SK-N-SH (cell line): ENCODE measurements at regions not wholly inside any gene's neighbourhood (a gene's known extent, or its start where the extent isn't known, plus 50 kb on each side); places are given as distances from the start of the nearest gene placed in this dataset.

Experiments used
- CTCF ChIA-PET: fragments of 300-600, 350-600 bp; formaldehyde crosslinking; extraction: SDS; loops from one replicate; lab custom pipeline; 2021; lab: Yijun Ruan, JAX
- POLR2A ChIA-PET: fragments of 350-600 bp; sonication (Branson Sonifier 250); formaldehyde crosslinking; extraction: SDS; loops from one replicate; lab custom pipeline; 2020; ENCODE audit warnings: antibody characterized with exemption, inconsistent platforms; lab: Yijun Ruan, JAX
- DNase-seq: peaks from one replicate; pipeline ENCODE4 v3.0.0; 2012
- H2AFZ ChIP-seq: fragments of 200-600 bp; sonication (generic); 2 replicates; pipeline ENCODE4 v1.8.1; 2016; ENCODE audit warnings: antibody characterized with exemption, mild to moderate bottlenecking, low read depth
- H3F3A ChIP-seq: fragments of 200-600 bp; sonication (generic); replicated peaks from 2 replicates; pipeline ENCODE3; 2016; ENCODE audit warnings: antibody characterized with exemption, mild to moderate bottlenecking; ENCODE audit not compliant: insufficient read depth
- H3K27ac ChIP-seq, 2 experiments: fragments of 200-500 bp in 1 of 2; fragments of 200-600 bp in 1 of 2; sonication (Bioruptor generic) in 1 of 2; sonication (generic), shearing (Covaris generic) in 1 of 2; 2 replicates each; pipeline versions ENCODE4 v1.5.1 to v1.6.1; 2014 to 2016; ENCODE audit warnings: low read depth in 2 of 2, inconsistent platforms in 1 of 2, low read length in 1 of 2, mild to moderate bottlenecking in 1 of 2, mixed read lengths in 1 of 2
- H3K27me3 ChIP-seq: fragments of 200-600 bp; sonication (generic), shearing (Covaris generic); 2 replicates; pipeline ENCODE4 v1.6.1; 2016; ENCODE audit warnings: mixed run types; ENCODE audit not compliant: insufficient read depth
- H3K36me3 ChIP-seq, 2 experiments: fragments of 200-500 bp in 1 of 2; fragments of 200-600 bp in 1 of 2; sonication (Bioruptor generic) in 1 of 2; sonication (generic) in 1 of 2; replicated peaks in 1 of 2; 2 replicates each; pipeline versions ENCODE3 to v1.5.1; 2014 to 2016; ENCODE audit warnings: low read length in 1 of 2, mild to moderate bottlenecking in 1 of 2; ENCODE audit not compliant: insufficient read depth in 2 of 2, control insufficient read depth in 1 of 2
- H3K4me1 ChIP-seq, 2 experiments: fragments of 200-500 bp in 1 of 2; fragments of 200-600 bp in 1 of 2; sonication (Bioruptor generic) in 1 of 2; sonication (generic), shearing (Covaris generic) in 1 of 2; 2 replicates each; pipeline versions ENCODE4 v1.5.1 to v1.6.1; 2014 to 2016; ENCODE audit warnings: low read depth in 1 of 2, low read length in 1 of 2, mixed run types in 1 of 2; ENCODE audit not compliant: insufficient read depth in 2 of 2, control insufficient read depth in 1 of 2
- H3K4me2 ChIP-seq: fragments of 200-600 bp; sonication (generic), shearing (Covaris generic); 2 replicates; pipeline ENCODE4 v1.6.1; 2017; ENCODE audit warnings: mixed run types
- H3K4me3 ChIP-seq, 2 experiments: fragments of 200-500 bp in 1 of 2; fragments of 200-600 bp in 1 of 2; sonication (Bioruptor generic) in 1 of 2; sonication (generic), shearing (Covaris generic) in 1 of 2; 2 replicates each; pipeline versions ENCODE4 v1.5.1 to v1.8.1; 2014 to 2016; ENCODE audit warnings: low read depth in 2 of 2, inconsistent platforms in 1 of 2, low read length in 1 of 2, mild to moderate bottlenecking in 1 of 2, mixed read lengths in 1 of 2, moderate library complexity in 1 of 2
- H3K79me2 ChIP-seq: fragments of 200-600 bp; sonication (generic); 2 replicates; pipeline ENCODE4 v1.8.1; 2017; ENCODE audit warnings: mild to moderate bottlenecking; ENCODE audit not compliant: insufficient read depth
- H3K9ac ChIP-seq: fragments of 200-600 bp; sonication (generic); 2 replicates; pipeline ENCODE4 v1.6.1; 2017; ENCODE audit warnings: mixed run types
- H3K9me2 ChIP-seq: fragments of 200-600 bp; sonication (generic); 2 replicates; pipeline ENCODE4 v1.6.1; 2017; ENCODE audit warnings: mixed run types
- H3K9me3 ChIP-seq: fragments of 200-600 bp; sonication (generic); 2 replicates; pipeline ENCODE4 v1.6.1; 2017; ENCODE audit warnings: mixed run types, mild to moderate bottlenecking, moderate library complexity
- H4K20me1 ChIP-seq: fragments of 200-600 bp; sonication (generic); 2 replicates; pipeline ENCODE4 v1.6.1; 2017; ENCODE audit warnings: mild to moderate bottlenecking, mixed run types; ENCODE audit not compliant: insufficient read depth
- CTCF ChIP-seq: fragments of 200-600 bp; sonication (generic); IDR thresholded peaks from 2 replicates; pipeline ENCODE4 v1.6.1; 2017; ENCODE audit warnings: antibody characterized with exemption, mild to moderate bottlenecking, moderate library complexity
- ELF1 ChIP-seq: IDR thresholded peaks from 2 replicates; pipeline ENCODE4 v1.4.0; 2012
- EP300 ChIP-seq, 2 experiments: IDR thresholded peaks; 2 replicates each; pipeline versions ENCODE4 v1.4.0 to v1.6.1; 2012; ENCODE audit warnings: borderline replicate concordance in 1 of 2, low read depth in 1 of 2, low read length in 1 of 2
- FOSL2 ChIP-seq: IDR thresholded peaks from 2 replicates; pipeline ENCODE4 v1.4.0; 2012; ENCODE audit warnings: low read depth, mild to moderate bottlenecking, moderate library complexity, borderline replicate concordance
- FOXM1 ChIP-seq: IDR thresholded peaks from 2 replicates; pipeline ENCODE4 v1.4.0; 2012; ENCODE audit warnings: low read depth, mild to moderate bottlenecking
- GABPA ChIP-seq: IDR thresholded peaks from 2 replicates; pipeline ENCODE4 v1.4.0; 2012; ENCODE audit warnings: low read depth, mild to moderate bottlenecking
- GATA2 ChIP-seq: sonication (generic); formaldehyde crosslinking; IDR thresholded peaks from 2 replicates; pipeline ENCODE4 v1.5.0; 2020; ENCODE audit warnings: mild to moderate bottlenecking, missing genetic modification reagents
- JUND ChIP-seq: IDR thresholded peaks from 2 replicates; pipeline ENCODE4 v1.4.0; 2012
- MAX ChIP-seq: IDR thresholded peaks from 2 replicates; pipeline ENCODE4 v1.4.0; 2012; ENCODE audit warnings: low read depth
- MEF2A ChIP-seq: IDR thresholded peaks from 2 replicates; pipeline ENCODE4 v1.4.0; 2012; ENCODE audit warnings: low read depth, borderline replicate concordance
- NRF1 ChIP-seq: IDR thresholded peaks from 2 replicates; pipeline ENCODE4 v1.6.1; 2012; ENCODE audit warnings: low read depth, mild to moderate bottlenecking, low read length
- RAD21 ChIP-seq: IDR thresholded peaks from 2 replicates; pipeline ENCODE4 v1.6.1; 2012; ENCODE audit warnings: mild to moderate bottlenecking, low read length
- RXRA ChIP-seq: IDR thresholded peaks from 2 replicates; pipeline ENCODE4 v1.4.0; 2012; ENCODE audit warnings: low read depth, mild to moderate bottlenecking, borderline replicate concordance
- TCF12 ChIP-seq: IDR thresholded peaks from 2 replicates; pipeline ENCODE4 v1.4.0; 2012
- TEAD4 ChIP-seq: IDR thresholded peaks from 2 replicates; pipeline ENCODE4 v1.4.0; 2012; ENCODE audit warnings: mild to moderate bottlenecking, borderline replicate concordance; ENCODE audit not compliant: insufficient read depth
- WGBS: methylation state at CpG from one replicate; pipeline ENCODE4 v1.1.6; 2017; ENCODE audit warnings: low lambda C conversion rate; 5-methylcytosine and 5-hydroxymethylcytosine counted together
- TF ChIP-seq, protein P1 (sequence below): fragments of 150-350 bp; IDR thresholded peaks from 2 replicates; pipeline ENCODE4 v1.6.1; 2017; ENCODE audit warnings: antibody characterized with exemption, low read length, low read depth, borderline replicate concordance
- TF ChIP-seq, protein P2 (sequence below): IDR thresholded peaks from 2 replicates; pipeline ENCODE4; 2012

DNA sequence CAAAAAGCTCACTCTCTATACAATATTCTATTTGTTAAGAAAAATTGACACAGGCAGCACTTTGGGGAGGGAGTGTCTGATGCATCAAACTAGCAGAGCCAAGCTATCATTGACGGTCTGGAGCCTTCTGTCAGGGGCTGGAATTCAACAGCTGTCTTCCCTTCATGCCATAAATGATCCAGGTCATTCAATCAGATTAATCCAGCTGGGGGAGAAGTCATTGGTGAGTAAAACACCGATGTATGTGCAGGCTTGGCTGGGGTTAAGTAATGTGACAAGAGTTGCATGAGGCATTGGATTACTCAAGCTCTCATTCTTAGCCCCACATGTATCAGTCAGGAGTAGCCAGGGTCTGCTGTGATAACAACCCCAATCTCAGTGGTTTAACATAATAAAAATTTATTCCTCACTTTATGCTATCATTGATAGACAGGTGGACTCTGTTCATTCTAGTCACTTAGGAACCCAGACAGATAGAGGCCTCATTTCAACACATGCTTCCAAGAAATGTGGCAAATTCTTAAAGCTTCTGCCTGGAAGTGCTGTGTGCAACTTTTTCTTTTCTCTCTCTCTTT, 118.1 kb upstream of the GADD45A start:
- ChIA-PET CTCF (interaction anchor here (0.8 to 8.7 kb wide), 5 partner anchors 8 to 194 kb away, joined by 3 to 49 read pairs (median 6); no protein-coding TSS in a partner anchor), POLR2A (no interaction called here)
- H3F3A ChIP-seq = peaks cover 13% of the 10 kb centered on the region
- no peak overlapping the region for H3K4me2 ChIP-seq
- H3K9me3 ChIP-seq = no peaks in the 10 kb centered on the region
- no peaks in the 10 kb centered on the region for H3K36me3 ChIP-seq
- no peaks in the 10 kb centered on the region for H3K27me3 ChIP-seq
- no peak overlapping the region for H3K27ac ChIP-seq
- H2AFZ ChIP-seq = no peak overlapping the region
- TF ChIP-seq GATA2 = no peak
- TF ChIP-seq, protein P1, sequence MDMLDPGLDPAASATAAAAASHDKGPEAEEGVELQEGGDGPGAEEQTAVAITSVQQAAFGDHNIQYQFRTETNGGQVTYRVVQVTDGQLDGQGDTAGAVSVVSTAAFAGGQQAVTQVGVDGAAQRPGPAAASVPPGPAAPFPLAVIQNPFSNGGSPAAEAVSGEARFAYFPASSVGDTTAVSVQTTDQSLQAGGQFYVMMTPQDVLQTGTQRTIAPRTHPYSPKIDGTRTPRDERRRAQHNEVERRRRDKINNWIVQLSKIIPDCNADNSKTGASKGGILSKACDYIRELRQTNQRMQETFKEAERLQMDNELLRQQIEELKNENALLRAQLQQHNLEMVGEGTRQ = no peak
- TF ChIP-seq GABPA = no peak
- no peak for TF ChIP-seq RAD21
- no peak for TF ChIP-seq CTCF
- no peak for TF ChIP-seq TCF12
- no peak overlapping the region for H3K4me3 ChIP-seq
- no peaks in the 10 kb centered on the region for H4K20me1 ChIP-seq
- peaks cover 5 to 12% of the 10 kb centered on the region in 2 experiments; a peak in 3 of 4 replicates for H3K4me1 ChIP-seq
- no peak overlapping the region for H3K9ac ChIP-seq
- no peak for DNase-seq
- H3K79me2 ChIP-seq = no peaks in the 10 kb centered on the region
- WGBS = 65% methylated on average over 2 of the region's 2 CpGs
- no peaks in the 10 kb centered on the region for H3K9me2 ChIP-seq

DNA sequence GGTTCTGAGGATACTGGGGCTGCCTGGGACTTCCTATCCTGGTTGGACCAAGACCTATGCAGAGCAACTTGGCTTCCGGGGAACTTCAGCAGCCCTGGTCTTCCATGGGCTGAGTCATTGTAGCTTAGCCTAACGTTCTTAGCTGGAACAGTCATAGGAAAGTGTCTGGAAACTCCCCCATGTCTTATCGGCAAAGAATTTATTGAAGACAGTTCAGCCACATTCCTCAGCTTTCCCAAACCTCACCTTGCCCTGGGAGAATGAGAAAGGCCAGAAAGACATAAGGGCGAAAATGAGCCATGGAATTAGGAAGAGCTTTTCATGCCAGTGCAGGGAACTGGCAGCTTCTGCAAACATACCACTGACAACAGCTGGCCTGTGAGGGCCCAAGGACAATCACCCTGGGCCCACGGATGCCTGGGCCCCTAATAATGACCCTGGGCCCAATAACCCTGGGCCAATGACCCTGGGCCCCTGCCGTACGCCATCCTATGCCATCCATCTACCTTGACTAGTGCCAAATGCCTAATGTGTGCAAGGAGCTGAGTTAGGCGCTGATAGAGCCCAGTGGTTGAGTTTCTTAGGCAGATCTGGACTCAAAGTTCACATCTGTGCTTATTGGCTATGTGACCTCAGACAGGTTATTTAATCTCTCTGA, 114.4 kb upstream of the GADD45A start:
- peak overlapping the region; percentile 15; the same call in 1 of the 2 replicates for H3K9ac ChIP-seq
- H3K9me3 ChIP-seq = no peaks in the 10 kb centered on the region
- peaks cover 12 to 14% of the 10 kb centered on the region in 2 experiments; a peak in 3 of 4 replicates for H3K4me1 ChIP-seq
- H3K4me3 ChIP-seq = no peak overlapping the region
- no peaks in the 10 kb centered on the region for H4K20me1 ChIP-seq
- CTCF ChIA-PET = interaction anchor here (0.7 to 8.7 kb wide), 8 partner anchors 9 to 195 kb away, joined by 3 to 52 read pairs (median 4); no protein-coding TSS in a partner anchor
- H3F3A ChIP-seq = peaks cover 13% of the 10 kb centered on the region
- 44% methylated on average over 8 of the region's 8 CpGs for WGBS
- POLR2A ChIA-PET = interaction anchor here (1.5 kb wide), 1 partner anchor 115 kb away, joined by 8 read pairs; the partner anchor contains the start of gene GADD45A
- peak overlapping the region; percentile 34 for H3K4me2 ChIP-seq
- no peaks in the 10 kb centered on the region for H3K9me2 ChIP-seq
- no peaks in the 10 kb centered on the region for H3K79me2 ChIP-seq
- no peaks in the 10 kb centered on the region for H3K36me3 ChIP-seq
- no peaks in the 10 kb centered on the region for H3K27me3 ChIP-seq
- H3K27ac ChIP-seq = peak overlapping the region; percentile 19 to 75; a peak in 2 of 4 replicates
- no peak for DNase-seq
- peak overlapping the region; percentile 48; the same call in 1 of the 2 replicates for H2AFZ ChIP-seq
- TF ChIP-seq ELF1 (no peak; the same call in 1 of the 2 replicates), FOXM1 (no peak), NRF1 (no peak), RXRA (no peak; the same call in 1 of the 2 replicates), FOSL2 (peak; percentile 88; the same call in 1 of the 2 replicates), TCF12 (peak; percentile 84), MAX (no peak), EP300 (IDR thresholded peaks at IDR 0.05; ENCODE audit: borderline replicate concordance in 1 of 2, low read depth in 1 of 2, low read length in 1 of 2) (peak in 1 of 2 experiments; percentile 78; a peak in 1 of 4 replicates), JUND (peak; percentile 84), MEF2A (no peak), TEAD4 (peak; percentile 89)
- TF ChIP-seq, protein P1 = no peak
- TF ChIP-seq, protein P2, sequence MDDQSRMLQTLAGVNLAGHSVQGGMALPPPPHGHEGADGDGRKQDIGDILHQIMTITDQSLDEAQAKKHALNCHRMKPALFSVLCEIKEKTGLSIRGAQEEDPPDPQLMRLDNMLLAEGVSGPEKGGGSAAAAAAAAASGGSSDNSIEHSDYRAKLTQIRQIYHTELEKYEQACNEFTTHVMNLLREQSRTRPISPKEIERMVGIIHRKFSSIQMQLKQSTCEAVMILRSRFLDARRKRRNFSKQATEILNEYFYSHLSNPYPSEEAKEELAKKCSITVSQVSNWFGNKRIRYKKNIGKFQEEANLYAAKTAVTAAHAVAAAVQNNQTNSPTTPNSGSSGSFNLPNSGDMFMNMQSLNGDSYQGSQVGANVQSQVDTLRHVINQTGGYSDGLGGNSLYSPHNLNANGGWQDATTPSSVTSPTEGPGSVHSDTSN = peak; percentile 62
